Suprapubic skin (tissue), 3 donors: ENCODE measurements at regions not wholly inside any gene's neighbourhood (a gene's known extent, or its start where the extent isn't known, plus 50 kb on each side); places are given as distances from the start of the nearest gene placed in this dataset.

Experiments
- CTCF ChIP-seq, 2 donors: fragments of 200-600 bp in 1 of 2; fragments of 450-650 bp in 1 of 2; sonication (generic) in 1 of 2; IDR thresholded peaks; one replicate each; pipeline ENCODE4 v1.5.1; 2016 to 2019; ENCODE audit warnings: antibody characterized with exemption in 2 of 2, mild to moderate bottlenecking in 1 of 2, moderate library complexity in 1 of 2
- EP300 ChIP-seq: sonication (generic); formaldehyde crosslinking; IDR thresholded peaks from one replicate; pipeline ENCODE4 v1.6.1; 2017; ENCODE audit warnings: antibody characterized with exemption
- POLR2A ChIP-seq, 2 donors: fragments of 450-650 bp; IDR thresholded peaks; one replicate each; pipeline ENCODE4 v1.6.1; 2017; ENCODE audit warnings: antibody characterized with exemption in 2 of 2, mild to moderate bottlenecking in 2 of 2, moderate library complexity in 2 of 2

- TF ChIP-seq POLR2A (IDR thresholded peaks at IDR 0.05) (no peak), CTCF (IDR thresholded peaks at IDR 0.05) (no peak), EP300 (no peak)
Observed at GRCh38 chr20:52047811-52048764, 143.5 kb downstream of the ZFP64 start.
